SW 1271 (cell line): ENCODE measurements at regions not wholly inside any gene's neighbourhood (a gene's known extent, or its start where the extent isn't known, plus 50 kb on each side); places are given as distances from the start of the nearest gene placed in this dataset.
"Not testable (repeated sequence)": the region's sequence is repeated elsewhere in the genome, so short reads cannot be mapped to it uniquely, and the experiment has no call there.

Experiments used
- DNase-seq, 2 experiments: peaks; one replicate each; lab custom pipeline; 2025; lab: John Stamatoyannopoulos, UW

- no peak for DNase-seq
Observed at GRCh38 chr4:151522866-151523519, 114.0 kb downstream of the FHIP1A start.

GRCh38 chr4:151524610-151525009, 115.6 kb downstream of the FHIP1A start:
- no peak for DNase-seq

- not testable (repeated sequence) for DNase-seq
Observed at GRCh38 chr4:151526489-151526888, 117.5 kb downstream of the FHIP1A start.

- no peak for DNase-seq
Observed at GRCh38 chr4:151527699-151528098, 118.7 kb downstream of the FHIP1A start.

GRCh38 chr4:151529187-151529586, 120.2 kb downstream of the FHIP1A start:
- no peak for DNase-seq

GRCh38 chr4:151530230-151530629, 121.3 kb downstream of the FHIP1A start:
- no peak for DNase-seq

GRCh38 chr4:151530783-151531182, 121.8 kb downstream of the FHIP1A start:
- DNase-seq = no peak

GRCh38 chr4:151532001-151532708, 123.2 kb downstream of the FHIP1A start:
- no peak for DNase-seq

- no peak for DNase-seq
Observed at GRCh38 chr4:151534195-151534594, 125.2 kb downstream of the FHIP1A start.

GRCh38 chr4:151535366-151535765, 126.4 kb downstream of the FHIP1A start:
- no peak for DNase-seq

- no peak for DNase-seq
Observed at GRCh38 chr4:151537687-151538086, 128.7 kb downstream of the FHIP1A start.

GRCh38 chr4:151538963-151539362, 130.0 kb downstream of the FHIP1A start:
- DNase-seq = no peak

- no peak for DNase-seq
Observed at GRCh38 chr4:151540728-151541388, 131.9 kb downstream of the FHIP1A start.

GRCh38 chr4:151541389-151542071, 132.6 kb downstream of the FHIP1A start:
- DNase-seq = no peak

- no peak for DNase-seq
Observed at GRCh38 chr4:151548708-151549107, 139.7 kb downstream of the FHIP1A start.

- not testable (repeated sequence) for DNase-seq
Observed at GRCh38 chr4:151549378-151549777, 140.4 kb downstream of the FHIP1A start.

GRCh38 chr4:151553874-151554273, 144.9 kb downstream of the FHIP1A start:
- no peak for DNase-seq

- DNase-seq = no peak
Observed at GRCh38 chr4:151555151-151555945, 146.4 kb downstream of the FHIP1A start.

- no peak for DNase-seq
Observed at GRCh38 chr4:151558496-151559113, 149.6 kb downstream of the FHIP1A start.

- no peak for DNase-seq
Observed at GRCh38 chr4:151559595-151559994, 150.6 kb downstream of the FHIP1A start.

- no peak for DNase-seq
Observed at GRCh38 chr4:151561551-151562256, 152.7 kb downstream of the FHIP1A start.
